PC-9 (cell line): ENCODE measurements at regions not wholly inside any gene's neighbourhood (a gene's known extent, or its start where the extent isn't known, plus 50 kb on each side); places are given as distances from the start of the nearest gene placed in this dataset.

Experiments used
- EZH2 ChIP-seq: fragments of 200-600 bp; sonication (generic); IDR thresholded peaks from 2 replicates; pipeline ENCODE4 v1.8.0; 2017; ENCODE audit warnings: antibody characterized with exemption, low read depth
- TF ChIP-seq, protein P1 (sequence below): fragments of 200-600 bp; sonication (generic); conservative IDR thresholded peaks from 2 replicates; pipeline ENCODE4 v1.6.1; 2017; ENCODE audit warnings: mixed run types, antibody characterized with exemption, mild to moderate bottlenecking, moderate library complexity

DNA sequence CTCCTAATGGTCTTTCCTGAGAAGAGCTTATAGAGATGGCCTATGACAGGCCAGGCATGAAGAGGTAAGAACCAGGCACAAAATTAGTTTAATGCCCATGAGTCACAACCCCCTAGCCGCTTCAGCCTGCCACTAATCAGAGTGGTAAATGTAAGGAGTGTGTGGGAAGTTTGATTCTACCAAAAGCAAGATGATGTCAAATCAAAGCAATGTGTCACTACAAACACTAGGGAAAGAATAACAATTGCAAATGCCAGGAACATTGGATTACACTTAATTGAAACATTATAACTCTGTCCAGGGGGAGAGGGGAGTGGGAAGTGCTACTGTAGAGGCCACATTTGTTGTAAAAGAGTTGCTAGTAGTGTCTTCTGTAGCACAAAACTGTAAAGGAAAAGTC is 596.6 kb upstream of the AGTR1 start:
- TF ChIP-seq, protein P1, sequence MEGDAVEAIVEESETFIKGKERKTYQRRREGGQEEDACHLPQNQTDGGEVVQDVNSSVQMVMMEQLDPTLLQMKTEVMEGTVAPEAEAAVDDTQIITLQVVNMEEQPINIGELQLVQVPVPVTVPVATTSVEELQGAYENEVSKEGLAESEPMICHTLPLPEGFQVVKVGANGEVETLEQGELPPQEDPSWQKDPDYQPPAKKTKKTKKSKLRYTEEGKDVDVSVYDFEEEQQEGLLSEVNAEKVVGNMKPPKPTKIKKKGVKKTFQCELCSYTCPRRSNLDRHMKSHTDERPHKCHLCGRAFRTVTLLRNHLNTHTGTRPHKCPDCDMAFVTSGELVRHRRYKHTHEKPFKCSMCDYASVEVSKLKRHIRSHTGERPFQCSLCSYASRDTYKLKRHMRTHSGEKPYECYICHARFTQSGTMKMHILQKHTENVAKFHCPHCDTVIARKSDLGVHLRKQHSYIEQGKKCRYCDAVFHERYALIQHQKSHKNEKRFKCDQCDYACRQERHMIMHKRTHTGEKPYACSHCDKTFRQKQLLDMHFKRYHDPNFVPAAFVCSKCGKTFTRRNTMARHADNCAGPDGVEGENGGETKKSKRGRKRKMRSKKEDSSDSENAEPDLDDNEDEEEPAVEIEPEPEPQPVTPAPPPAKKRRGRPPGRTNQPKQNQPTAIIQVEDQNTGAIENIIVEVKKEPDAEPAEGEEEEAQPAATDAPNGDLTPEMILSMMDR = no peak
- no peak for TF ChIP-seq EZH2
